ENCODE measurements at regions not wholly inside any gene's neighbourhood (a gene's known extent, or its start where the extent isn't known, plus 50 kb on each side); places are given as distances from the start of the nearest gene placed in this dataset.
"Not testable (repeated sequence)": the region's sequence is repeated elsewhere in the genome, so short reads cannot be mapped to it uniquely, and the experiment has no call there.

DNA sequence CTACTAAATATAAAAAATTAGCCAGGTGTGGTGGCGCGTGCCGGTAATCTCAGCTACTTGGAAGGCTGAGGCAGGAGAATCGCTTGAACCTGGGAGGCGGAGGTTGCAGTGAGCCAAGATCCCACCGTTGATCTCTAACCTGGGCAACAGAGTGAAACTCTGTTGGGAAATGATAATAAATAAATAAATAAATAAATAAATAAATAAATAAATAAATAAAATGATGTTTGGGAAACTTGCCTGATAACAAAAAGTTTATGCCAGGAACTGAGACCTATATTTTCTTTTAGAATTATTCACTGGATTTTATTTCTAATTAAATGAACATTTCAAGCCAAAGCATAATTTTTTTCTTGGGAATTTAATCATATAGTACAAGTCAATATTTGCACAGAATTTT, 189.3 kb upstream of the CTNND2 start:
- TF ChIP-seq, protein P1, sequence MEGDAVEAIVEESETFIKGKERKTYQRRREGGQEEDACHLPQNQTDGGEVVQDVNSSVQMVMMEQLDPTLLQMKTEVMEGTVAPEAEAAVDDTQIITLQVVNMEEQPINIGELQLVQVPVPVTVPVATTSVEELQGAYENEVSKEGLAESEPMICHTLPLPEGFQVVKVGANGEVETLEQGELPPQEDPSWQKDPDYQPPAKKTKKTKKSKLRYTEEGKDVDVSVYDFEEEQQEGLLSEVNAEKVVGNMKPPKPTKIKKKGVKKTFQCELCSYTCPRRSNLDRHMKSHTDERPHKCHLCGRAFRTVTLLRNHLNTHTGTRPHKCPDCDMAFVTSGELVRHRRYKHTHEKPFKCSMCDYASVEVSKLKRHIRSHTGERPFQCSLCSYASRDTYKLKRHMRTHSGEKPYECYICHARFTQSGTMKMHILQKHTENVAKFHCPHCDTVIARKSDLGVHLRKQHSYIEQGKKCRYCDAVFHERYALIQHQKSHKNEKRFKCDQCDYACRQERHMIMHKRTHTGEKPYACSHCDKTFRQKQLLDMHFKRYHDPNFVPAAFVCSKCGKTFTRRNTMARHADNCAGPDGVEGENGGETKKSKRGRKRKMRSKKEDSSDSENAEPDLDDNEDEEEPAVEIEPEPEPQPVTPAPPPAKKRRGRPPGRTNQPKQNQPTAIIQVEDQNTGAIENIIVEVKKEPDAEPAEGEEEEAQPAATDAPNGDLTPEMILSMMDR (IDR thresholded peaks at IDR 0.05; ENCODE audit: insufficient read depth, low read depth, low read length, missing control alignments) = no peak
- no peak overlapping the region for H3K4me3 ChIP-seq (ENCODE audit: low read depth, low read length)
- DNase-seq (ENCODE audit: low read depth) = no peak

DNA sequence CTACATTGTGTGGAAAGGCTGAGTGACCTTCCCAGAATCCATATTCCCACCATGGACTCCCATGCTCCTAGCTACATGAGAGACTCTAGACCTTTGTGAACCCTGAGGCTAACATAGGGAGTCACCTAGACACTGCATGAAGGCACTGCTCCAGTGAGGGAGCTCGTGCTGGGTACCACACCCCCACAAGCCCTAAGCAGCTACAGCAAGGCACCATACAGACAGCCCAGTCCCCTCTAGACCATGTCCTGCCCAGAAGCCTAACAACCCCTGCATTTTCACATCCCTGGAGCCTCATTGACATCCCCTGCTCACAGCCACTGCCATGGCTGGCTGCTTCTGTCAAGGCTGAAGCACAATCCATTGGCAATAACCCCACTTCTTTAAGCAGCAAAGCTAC, 176.5 kb upstream of the CTNND2 start:
- no peak for DNase-seq (ENCODE audit: low read depth)
- no peak overlapping the region for H3K4me3 ChIP-seq (ENCODE audit: low read depth, low read length)
- TF ChIP-seq, protein P1 (IDR thresholded peaks at IDR 0.05; ENCODE audit: insufficient read depth, low read depth, low read length, missing control alignments) = no peak

DNA sequence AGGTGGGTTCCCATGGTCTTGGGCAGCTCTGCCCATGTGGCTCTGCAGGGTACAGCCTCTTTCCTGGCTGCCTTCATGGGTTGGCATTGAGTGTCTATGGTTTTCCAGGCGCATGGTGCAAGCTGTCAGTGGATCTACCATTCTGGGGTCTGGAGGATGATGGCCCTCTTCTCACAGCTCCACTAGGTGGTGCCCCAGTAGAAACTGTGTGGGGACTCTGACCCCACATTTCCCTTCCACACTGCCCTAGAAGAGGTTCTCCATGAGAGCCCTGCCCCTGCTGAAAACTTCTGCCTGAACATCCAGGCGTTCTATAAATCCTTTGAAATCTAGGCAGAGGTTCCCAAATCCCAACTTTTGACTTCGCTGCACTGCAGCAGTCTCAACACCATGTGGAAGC, 174.0 kb upstream of the CTNND2 start:
- DNase-seq (ENCODE audit: low read depth); H3K4me3 ChIP-seq (ENCODE audit: low read depth, low read length): not testable (repeated sequence)

DNA sequence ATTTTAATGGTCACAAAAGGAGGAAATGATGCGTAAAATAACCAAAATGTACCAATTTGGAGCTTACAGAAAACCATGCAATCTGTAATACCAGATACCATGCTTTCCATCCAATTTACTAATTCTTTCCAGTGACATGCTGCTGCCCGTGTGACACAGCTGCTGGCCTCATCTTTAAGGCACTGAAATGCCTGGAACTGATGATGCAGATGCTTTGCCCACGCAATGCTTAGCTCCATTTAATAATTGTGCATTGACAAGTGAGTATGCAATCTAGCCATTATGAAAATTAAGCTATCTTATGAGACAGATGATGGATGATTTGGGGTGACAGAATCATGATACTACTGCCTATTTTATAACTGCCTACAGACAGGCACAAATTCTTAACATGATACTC, 169.2 kb upstream of the CTNND2 start:
- H3K4me3 ChIP-seq (ENCODE audit: low read depth, low read length) = no peak overlapping the region
- TF ChIP-seq, protein P1 (IDR thresholded peaks at IDR 0.05; ENCODE audit: insufficient read depth, low read depth, low read length, missing control alignments) = no peak
- no peak for DNase-seq (ENCODE audit: low read depth)

DNA sequence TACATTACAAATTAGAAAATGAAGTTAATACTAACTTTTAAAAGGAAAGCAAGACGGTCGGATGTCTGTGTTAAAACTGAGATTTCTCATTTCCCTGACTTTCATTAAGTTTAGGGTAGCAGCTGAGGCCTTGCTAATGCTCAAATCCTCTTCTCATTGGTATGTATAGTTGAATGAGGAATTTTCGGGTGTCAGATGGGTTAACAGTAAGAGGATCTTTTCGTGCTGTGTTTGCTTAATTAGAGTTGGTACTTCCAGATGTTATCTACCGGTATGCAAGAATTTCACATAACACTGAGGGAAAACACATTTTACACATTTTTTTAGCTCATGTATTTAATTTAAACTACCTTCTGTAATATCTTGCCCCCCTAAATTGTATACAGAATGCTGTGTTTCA, 168.2 kb upstream of the CTNND2 start:
- H3K4me3 ChIP-seq (ENCODE audit: low read depth, low read length) = no peak overlapping the region
- no peak for DNase-seq (ENCODE audit: low read depth)
- TF ChIP-seq, protein P1 (IDR thresholded peaks at IDR 0.05; ENCODE audit: insufficient read depth, low read depth, low read length, missing control alignments) = no peak

DNA sequence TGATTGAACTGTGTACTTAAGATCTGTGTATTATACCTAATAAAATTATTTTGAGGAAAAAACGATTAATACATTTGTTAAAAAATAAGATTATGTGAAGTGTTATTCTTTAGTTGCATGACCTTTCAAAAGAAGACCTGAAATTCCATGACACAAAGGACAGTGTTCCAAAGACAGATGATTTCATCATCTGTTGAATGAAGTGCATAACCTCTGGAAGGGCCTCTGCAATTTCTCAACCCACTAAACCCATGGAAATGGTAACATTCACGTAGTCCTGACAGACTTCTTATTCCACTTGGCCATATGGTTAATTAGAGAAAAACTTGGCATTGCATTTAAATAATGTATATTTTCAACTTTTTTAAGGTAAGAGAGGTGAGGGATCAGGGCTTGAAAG, 167.2 kb upstream of the CTNND2 start:
- TF ChIP-seq, protein P1 (IDR thresholded peaks at IDR 0.05; ENCODE audit: insufficient read depth, low read depth, low read length, missing control alignments) = no peak
- DNase-seq (ENCODE audit: low read depth) = no peak
- H3K4me3 ChIP-seq (ENCODE audit: low read depth, low read length) = no peak overlapping the region

DNA sequence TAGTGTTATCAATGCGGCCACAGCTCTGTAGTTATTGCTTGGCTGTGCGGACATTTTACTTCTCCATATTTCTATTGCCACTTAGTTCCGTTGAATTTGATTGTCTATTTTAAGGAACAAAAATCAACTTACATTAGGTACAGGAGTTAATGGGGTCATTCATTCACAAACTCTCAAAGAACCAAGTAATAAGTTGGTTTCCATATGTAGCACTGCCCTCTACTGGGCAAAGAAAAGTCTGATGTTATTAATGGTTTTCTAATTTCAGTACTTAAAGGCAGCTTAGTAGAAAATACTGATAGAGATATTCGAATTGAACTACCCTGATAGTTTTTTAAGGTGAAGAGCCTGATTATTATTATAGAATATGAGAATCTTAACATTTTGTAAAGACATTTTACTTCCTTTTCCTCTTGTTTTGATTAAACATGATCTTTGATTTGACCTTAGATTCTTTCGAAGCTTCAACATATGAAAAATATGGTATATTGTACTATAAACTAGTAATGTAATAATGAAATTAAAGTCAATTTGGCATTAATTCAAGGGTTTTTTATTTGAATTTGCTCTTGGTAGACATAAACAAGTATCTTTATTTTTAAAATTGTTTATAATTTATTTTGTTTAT, 119.5 kb upstream of the CTNND2 start:
- TF ChIP-seq, protein P1 (IDR thresholded peaks at IDR 0.05; ENCODE audit: insufficient read depth, low read depth, low read length, missing control alignments) = peak; percentile 46
- H3K4me3 ChIP-seq (ENCODE audit: low read depth, low read length) = no peak overlapping the region
- peak; percentile 38 for DNase-seq (ENCODE audit: low read depth)

Data from GM12865 (cell line).